ENCODE measurements at regions not wholly inside any gene's neighbourhood (a gene's known extent, or its start where the extent isn't known, plus 50 kb on each side); places are given as distances from the start of the nearest gene placed in this dataset.

- no peak for DNase-seq
Observed at GRCh38 chr1:59225594-59226316, 71.1 kb upstream of the FGGY start.

GRCh38 chr1:59229138-59229537 is 67.8 kb upstream of the FGGY start:
- DNase-seq, result no peak

GRCh38 chr1:59230622-59231021 is 66.3 kb upstream of the FGGY start:
- DNase-seq, result no peak

- DNase-seq, result no peak
Observed at GRCh38 chr1:59232216-59232615, 64.7 kb upstream of the FGGY start.

GRCh38 chr1:59233444-59233843 is 63.5 kb upstream of the FGGY start:
- DNase-seq, result no peak

DNA sequence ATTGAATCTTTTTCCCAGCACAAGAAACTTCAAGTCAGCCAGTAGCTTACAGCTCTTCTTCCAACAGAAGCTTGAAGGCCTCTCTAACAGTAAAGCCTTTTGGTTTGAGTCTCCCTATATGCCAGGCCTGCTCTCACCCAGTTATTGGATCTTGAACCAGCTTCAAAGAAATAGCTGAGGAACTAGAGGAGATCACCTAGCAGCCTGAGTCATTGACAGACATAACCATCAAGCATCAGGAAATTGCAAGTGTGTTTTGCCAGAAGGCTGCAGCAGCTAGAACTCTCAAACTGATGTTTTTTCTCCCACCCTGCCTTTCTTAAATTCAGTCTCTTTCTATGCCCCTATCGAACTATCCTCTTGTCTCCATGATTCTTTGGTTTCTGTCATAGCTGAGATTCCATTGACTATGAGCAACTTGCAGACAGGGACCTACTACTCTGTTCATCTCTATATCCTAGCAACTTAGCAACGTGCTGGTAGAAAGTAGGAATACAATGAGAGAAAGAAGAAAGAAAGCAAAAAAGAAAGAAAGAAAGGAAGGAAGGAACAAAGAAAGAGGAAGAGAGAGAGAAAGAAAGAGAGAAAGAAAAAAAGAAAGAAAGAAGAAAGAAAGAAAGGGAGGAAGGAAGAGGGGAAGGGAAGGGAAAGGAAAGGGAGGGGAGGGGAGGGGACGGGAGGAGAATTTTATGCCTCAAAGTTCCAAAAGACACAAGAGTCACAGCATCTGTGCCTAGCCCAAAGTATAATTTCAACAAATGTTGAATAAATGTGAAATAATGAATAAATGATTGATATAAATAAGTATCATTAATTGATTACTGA is 60.0 kb upstream of the FGGY start:
- no peak for DNase-seq

DNA sequence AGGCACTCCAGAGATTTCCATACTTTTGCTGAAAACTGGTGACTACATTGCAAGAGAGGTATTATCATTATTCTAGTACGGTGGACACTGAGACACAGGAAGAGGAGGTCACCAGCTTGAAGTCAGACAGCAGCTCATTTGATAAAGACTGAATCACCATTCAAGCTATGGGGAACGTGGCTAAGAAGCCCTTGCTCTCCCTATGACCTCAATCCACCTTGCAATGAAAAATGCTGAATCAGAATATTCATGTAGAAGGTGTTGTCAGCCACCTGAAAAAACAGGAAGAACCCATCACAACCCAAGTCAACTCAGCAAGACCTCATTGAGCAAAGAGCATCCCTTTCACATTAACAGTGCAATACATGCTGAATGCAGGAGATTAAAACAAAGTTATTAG is 59.0 kb upstream of the FGGY start:
- no peak for DNase-seq

DNA sequence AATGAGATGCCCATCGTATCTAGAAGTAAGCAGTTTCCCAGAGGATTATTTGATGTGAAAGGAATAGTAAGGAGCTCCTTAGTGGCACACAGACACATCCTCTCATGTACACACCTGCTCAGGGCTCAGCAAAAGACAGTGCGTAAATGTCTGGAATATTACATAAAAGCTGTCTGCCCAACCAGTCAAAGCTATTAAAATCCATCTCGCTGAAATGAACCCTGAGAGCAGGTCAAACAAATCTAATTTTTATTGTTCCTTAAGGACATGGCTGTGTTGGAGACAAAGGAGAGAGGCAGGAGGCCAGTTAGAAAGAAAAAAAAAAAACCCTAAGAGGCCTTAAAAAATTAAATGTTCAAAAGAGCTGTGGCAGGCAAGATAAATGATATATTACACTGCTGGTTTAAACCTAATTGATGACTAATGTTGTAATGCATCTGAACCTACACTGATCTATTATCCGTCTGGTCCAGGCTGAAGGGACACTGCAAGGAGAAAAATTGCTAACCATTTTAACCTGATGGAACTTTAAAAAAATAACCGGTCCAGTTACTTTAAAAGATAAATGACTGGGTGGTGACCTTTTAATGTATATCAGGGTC is 58.5 kb upstream of the FGGY start:
- DNase-seq, result no peak

DNA sequence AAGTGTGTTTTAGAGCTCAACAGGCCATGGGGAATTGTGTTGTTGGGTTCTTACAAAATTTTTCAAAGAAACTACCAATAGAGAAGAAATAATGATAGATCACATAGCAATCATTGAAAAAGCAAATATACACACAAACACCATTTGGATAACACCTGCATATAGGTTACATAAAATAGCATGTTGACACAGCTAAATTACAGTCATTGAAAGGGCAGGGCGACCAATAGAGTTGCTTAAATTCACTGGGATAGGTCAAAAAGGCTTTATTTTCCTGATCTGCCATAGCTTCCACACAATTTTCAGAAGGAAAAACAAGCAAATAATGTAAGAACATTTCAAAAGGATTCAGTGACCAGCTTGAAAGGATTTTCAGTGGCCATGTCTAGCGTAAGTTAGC is 57.9 kb upstream of the FGGY start:
- no peak for DNase-seq

GRCh38 chr1:59241909-59242308 is 55.0 kb upstream of the FGGY start:
- DNase-seq, result no peak

GRCh38 chr1:59242370-59242769 is 54.5 kb upstream of the FGGY start:
- no peak for DNase-seq

GRCh38 chr1:59243550-59243949 is 53.3 kb upstream of the FGGY start:
- DNase-seq, result no peak

DNA sequence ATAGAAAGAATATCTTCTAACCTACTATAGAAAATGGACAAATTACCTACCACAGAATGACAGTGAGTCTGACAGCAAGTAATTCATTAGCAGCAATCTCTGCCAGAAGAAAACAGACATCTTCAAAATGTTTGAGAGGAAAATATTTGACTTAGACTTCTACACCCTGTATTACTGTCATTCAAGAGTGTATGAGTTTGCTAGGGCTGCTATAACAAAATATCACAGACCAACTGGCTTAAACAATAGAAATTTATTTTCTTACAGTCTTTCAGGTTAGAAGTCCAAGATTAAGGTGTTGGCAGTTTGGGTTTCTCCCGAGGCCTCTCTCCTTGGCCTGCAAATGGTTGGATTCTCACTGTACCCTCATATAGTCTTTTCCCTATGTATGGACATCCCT is 52.9 kb upstream of the FGGY start:
- DNase-seq, result no peak

- DNase-seq, result no peak
Observed at GRCh38 chr1:59244891-59245290, 52.0 kb upstream of the FGGY start.
